ENCODE measurements at regions not wholly inside any gene's neighbourhood (a gene's known extent, or its start where the extent isn't known, plus 50 kb on each side); places are given as distances from the start of the nearest gene placed in this dataset.

GRCh38 chr2:60290509-60290908 is 262.9 kb downstream of the BCL11A start:
- no peak for DNase-seq

- no peak for DNase-seq
These were observed 267.7 kb downstream of the BCL11A start for GRCh38 chr2:60285626-60286316.

DNA sequence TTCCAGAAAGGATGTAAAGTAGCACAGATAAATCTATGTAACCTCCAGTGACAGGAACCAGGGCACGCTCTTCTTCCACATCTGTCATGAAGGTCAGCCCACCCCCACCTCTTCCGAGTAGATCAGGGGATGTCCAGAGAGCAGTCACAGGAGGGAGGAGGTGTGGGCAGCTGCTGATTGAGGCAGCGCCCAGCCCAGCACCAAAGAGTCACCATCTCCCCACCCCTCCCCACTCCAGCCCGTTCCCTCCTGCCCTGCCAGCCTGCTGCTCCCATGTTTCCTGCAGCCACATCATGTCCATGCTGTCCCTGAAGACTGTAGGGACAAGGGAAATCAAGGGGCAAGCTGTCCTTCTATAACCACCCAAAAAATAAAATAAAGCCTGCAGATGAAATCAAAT is 269.8 kb downstream of the BCL11A start:
- no peak for DNase-seq

- no peak for DNase-seq
These were observed 270.6 kb downstream of the BCL11A start for GRCh38 chr2:60282886-60283285.

DNA sequence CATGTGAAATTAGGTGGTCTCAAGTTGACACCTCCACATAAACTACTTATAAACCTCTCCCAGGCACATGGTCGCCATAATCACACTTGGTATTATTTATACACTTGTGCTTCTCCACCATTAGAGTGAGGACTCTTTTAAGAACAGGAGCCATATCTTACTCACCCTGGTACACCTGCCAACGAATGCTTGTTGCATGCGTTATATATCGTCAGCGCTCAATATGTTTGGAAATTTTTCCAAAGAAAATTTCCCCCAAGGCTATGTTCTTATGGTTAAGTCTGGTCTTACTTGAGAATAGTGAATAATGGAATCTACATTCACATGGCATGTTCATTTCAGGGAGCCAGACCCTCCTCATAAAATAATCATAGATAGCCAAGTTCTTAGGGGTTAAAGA is 271.7 kb downstream of the BCL11A start:
- no peak for DNase-seq

DNA sequence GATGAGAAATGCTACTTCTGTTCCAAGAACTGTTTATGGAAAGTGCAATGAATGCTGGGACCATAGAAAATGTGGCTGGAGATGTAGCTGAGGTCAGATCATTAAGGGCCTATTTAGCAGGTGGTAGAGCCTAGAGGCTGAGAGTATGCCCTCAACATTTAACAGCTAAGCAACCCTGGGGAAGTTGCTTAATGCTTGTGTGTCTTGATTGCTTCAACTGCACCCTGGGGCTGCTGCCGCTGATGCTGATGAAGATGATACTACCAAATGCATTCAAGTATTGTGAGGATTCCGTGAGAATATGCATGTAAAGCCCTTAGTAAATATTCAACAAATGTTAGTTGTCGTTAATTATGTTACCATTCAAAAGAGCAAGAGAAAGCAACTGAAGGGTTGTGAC is 273.2 kb downstream of the BCL11A start:
- no peak for DNase-seq

- DNase-seq: no peak
These were observed 274.5 kb downstream of the BCL11A start for GRCh38 chr2:60278906-60279305.

DNA sequence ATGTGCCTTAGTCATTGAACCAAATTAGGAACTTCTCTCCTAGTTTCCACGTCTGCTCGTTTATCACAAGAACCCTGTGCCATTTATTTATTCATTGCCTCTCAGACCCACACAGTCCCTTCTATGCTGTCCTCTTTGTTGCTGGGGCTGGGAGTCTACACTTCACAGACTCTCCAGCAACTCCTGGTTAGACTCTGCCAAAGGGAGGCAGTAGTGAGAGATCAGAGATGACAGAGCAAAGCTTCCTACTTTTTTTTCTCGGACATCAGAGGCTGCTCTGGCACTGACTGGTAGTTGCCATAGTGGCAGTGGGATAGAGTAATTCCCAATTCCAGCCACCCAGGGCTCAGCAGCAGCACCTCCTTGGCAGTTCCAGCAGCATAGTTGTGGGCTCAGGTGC is 277.5 kb downstream of the BCL11A start:
- no peak for DNase-seq

DNA sequence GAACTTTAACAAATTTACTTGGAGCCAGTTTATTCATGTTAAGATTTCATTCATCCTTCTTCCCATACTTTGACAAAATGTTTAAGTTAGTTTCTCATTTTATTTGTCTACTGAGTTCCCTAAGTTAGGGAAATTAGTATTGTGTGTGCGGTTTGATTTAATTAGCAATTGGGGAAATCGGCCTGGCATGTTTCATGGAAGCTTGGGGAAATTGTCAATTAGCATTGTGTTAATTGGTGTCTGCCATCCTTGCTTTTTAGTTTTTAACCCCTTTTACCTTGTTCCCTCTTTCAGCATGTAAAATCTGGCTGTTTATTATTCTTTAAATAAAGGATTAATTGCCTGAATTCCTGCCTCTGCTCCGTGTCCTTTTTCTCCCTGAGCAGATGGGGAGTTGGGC is 279.6 kb downstream of the BCL11A start:
- DNase-seq: no peak

GRCh38 chr2:60271713-60272112 is 281.7 kb downstream of the BCL11A start:
- no peak for DNase-seq

- DNase-seq: no peak
These were observed 282.3 kb downstream of the BCL11A start for GRCh38 chr2:60271131-60271530.

- DNase-seq: no peak
These were observed 284.8 kb downstream of the BCL11A start for GRCh38 chr2:60268661-60269060.

DNA sequence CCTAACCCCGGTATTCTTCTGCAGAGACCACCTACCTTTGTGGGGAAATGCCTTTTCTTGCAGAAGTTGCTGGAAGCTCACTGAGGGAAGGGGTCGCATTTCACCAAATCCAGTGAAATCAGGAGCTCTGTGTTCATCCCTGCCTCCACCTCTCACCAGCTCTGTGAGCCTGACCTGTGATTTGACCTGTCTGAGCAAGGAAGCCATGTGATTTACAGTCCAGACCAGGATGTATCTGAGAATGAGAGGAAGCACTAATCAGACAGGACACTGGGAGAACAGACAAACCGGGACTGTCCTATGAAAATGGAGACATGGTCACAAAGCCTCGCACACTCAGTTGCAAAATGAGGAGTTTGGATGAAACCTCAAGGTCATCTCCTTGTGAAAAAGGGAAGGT is 285.4 kb downstream of the BCL11A start:
- DNase-seq: no peak

- DNase-seq: no peak
These were observed 286.3 kb downstream of the BCL11A start for GRCh38 chr2:60267122-60267521.

DNA sequence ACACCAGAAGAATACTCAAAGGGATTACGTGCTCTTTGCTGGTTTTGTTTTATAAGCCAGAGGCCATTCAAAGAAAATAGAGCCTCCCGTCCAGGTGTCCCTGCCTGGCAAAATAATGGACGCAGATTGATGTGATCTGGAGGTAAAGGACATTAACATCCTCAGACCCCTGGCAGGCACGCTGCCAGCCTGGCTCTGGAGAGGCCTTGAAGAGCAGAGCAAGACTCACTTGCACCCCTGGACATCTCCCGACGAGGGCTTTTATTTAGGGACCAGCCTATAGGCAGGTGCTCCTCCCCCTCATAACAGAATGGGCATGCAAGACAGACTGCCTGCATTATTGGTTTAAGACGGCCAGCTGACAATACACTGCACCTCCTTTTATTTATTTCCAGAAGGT is 291.3 kb downstream of the BCL11A start:
- no peak for DNase-seq

- DNase-seq: no peak
These were observed 292.7 kb downstream of the BCL11A start for GRCh38 chr2:60260639-60261296.

DNA sequence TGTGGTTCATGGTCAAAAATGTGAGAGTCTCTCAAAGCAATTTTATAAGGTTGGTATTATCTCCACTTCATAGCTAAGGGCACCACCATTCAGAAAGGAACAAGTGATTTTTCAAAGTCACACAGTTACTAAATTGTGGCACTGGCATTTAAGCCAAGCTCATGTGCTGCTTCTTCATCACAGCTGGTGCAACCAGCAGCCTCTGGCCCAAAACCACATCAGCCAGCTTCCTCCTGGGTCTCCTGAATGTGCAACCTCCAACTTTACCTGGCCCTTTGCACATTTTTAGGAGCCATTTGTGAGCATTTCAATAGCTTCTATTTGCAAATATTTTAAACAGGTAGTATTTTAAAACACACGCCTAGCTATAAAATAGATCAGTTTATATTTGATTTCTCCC is 293.7 kb downstream of the BCL11A start:
- no peak for DNase-seq

GRCh38 chr2:60252581-60253150 is 300.8 kb downstream of the BCL11A start:
- DNase-seq: no peak

DNA sequence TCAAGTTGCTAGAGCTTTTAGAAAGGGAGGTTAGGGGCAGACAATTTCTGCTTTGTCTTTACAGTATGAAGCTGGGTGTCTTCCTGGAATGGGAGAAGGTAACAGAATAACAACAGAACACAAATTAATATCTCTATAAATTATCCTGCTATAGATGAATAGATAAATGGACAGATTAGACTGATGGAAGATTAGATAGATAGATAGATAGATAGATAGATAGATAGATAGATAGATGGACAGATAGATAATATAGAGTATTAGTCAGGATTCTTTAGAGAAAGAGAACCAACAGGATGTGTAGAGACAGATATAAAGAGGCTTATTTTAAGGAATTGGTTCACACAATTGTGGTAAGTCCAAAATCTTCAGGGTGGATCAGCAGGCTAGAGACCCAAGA is 302.2 kb downstream of the BCL11A start:
- no peak for DNase-seq

- no peak for DNase-seq
These were observed 303.6 kb downstream of the BCL11A start for GRCh38 chr2:60249879-60250278.

DNA sequence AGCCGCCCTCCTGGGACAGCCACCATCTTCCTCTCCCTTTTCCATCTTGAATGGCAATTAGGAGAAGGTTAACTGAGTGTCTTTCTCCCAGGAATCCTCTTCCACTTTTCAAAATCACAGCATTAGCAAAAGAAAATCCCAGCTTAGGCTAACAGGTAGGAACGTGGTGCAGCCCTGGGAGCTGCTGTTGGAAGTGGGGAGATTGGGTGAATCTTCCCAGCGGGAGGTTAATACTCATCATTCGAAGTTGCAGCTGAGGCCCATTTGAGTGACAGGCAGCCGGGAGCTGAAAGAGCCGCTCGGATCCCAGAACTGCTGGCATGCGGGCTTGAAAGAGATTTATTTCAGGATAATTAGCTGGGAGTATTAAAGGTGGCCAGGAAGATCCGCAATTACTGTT is 306.0 kb downstream of the BCL11A start:
- no peak for DNase-seq

DNA sequence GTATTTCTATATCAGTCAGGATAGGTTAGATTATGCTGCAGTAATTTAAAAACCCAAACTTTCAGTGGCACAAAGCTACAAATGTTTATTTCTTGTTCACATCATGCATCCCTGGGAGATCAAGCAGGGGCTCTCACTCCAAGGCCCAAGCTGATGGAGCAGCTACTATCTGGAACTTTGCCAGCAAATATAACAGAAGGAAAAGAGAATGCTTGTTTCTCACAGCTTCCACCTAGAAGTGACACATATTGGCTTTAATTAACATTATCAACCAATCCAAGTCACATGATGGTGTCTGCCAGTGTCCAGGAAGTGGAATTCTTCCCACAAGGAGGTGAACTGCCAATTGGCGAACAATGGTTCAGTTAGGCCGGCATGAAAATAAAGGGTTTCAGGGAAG is 306.9 kb downstream of the BCL11A start:
- no peak for DNase-seq

- DNase-seq: no peak
These were observed 319.0 kb downstream of the BCL11A start for GRCh38 chr2:60234274-60234986.

DNA sequence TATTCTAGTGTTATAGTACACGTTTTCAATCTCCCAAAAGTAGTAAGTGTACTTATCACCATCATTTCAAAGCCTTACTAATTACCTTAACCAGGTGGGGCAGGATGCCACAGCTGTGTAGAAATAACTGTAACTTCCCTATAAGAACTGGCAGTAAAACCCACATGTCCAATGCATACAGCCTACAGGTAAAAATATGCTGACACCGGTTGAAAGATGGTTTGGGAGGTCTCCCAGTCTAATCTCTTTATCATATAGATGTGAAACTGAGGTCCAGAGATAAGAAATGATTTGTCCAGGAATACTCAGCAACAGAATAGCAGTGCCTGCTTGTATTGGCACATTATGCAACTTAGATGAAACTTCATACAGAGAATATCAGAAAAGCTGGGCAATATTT is 322.9 kb downstream of the BCL11A start:
- DNase-seq: no peak
